Neural cell (in vitro differentiated cells): ENCODE measurements at regions not wholly inside any gene's neighbourhood (a gene's known extent, or its start where the extent isn't known, plus 50 kb on each side); places are given as distances from the start of the nearest gene placed in this dataset.

Experiments
- H2AFZ ChIP-seq: fragments of 200-600, 300-800 bp; sonication (generic), shearing (Covaris generic); 2 replicates; pipeline ENCODE4 v1.6.0; 2014; ENCODE audit warnings: low read depth, mild to moderate bottlenecking, antibody characterized with exemption, low read length, moderate library complexity
- H3F3A ChIP-seq: fragments of 200-600 bp; shearing (Covaris generic); 2 replicates; pipeline ENCODE4 v1.6.1; 2016; ENCODE audit warnings: mild to moderate bottlenecking, moderate library complexity, mixed read lengths, antibody characterized with exemption, low read length; ENCODE audit not compliant: insufficient read depth, poor library complexity, severe bottlenecking
- H3K27ac ChIP-seq: fragments of 200-600, 300-800 bp; sonication (generic), shearing (Covaris generic); 2 replicates; pipeline ENCODE4 v1.5.1; 2014; ENCODE audit warnings: mild to moderate bottlenecking, low read length, moderate library complexity
- H3K27me3 ChIP-seq: fragments of 300-800, 200-600 bp; sonication (generic), shearing (Covaris generic); 2 replicates; pipeline ENCODE4 v1.6.0; 2014; ENCODE audit warnings: mild to moderate bottlenecking, low read depth, low read length, moderate library complexity; ENCODE audit not compliant: insufficient read depth
- H3K36me3 ChIP-seq: fragments of 300-800, 200-600 bp; sonication (generic), shearing (Covaris generic); 2 replicates; pipeline ENCODE4 v1.5.1; 2014; ENCODE audit warnings: mild to moderate bottlenecking, antibody characterized with exemption, low read length, moderate library complexity; ENCODE audit not compliant: insufficient read depth
- H3K4me2 ChIP-seq: fragments of 300-800, 200-600 bp; sonication (generic), shearing (Covaris generic); 2 replicates; pipeline ENCODE4 v1.6.0; 2014; ENCODE audit warnings: mild to moderate bottlenecking, low read length
- H3K4me3 ChIP-seq: fragments of 300-800, 200-600 bp; sonication (generic), shearing (Covaris generic); 2 replicates; pipeline ENCODE4 v1.5.1; 2014; ENCODE audit warnings: mild to moderate bottlenecking, low read length, moderate library complexity
- H3K79me2 ChIP-seq: fragments of 200-600 bp; shearing (Covaris generic); replicated peaks from 2 replicates; pipeline ENCODE4 v1.6.0; 2014; ENCODE audit warnings: mild to moderate bottlenecking, low read length, moderate library complexity; ENCODE audit not compliant: insufficient read depth
- H3K9ac ChIP-seq: fragments of 300-800, 200-600 bp; sonication (generic), shearing (Covaris generic); 2 replicates; pipeline ENCODE4 v1.6.1; 2016; ENCODE audit warnings: mild to moderate bottlenecking, low read length, mixed read lengths
- H3K9me2 ChIP-seq: fragments of 200-600 bp; shearing (Covaris generic); 2 replicates; pipeline ENCODE4 v1.6.1; 2016; ENCODE audit warnings: mild to moderate bottlenecking, low read length, mixed read lengths; ENCODE audit not compliant: insufficient read depth
- H3K9me3 ChIP-seq: fragments of 200-600, 300-800 bp; sonication (generic), shearing (Covaris generic); 2 replicates; pipeline ENCODE4 v1.6.1; 2016; ENCODE audit warnings: mild to moderate bottlenecking, mixed run types, low read length, moderate library complexity, mixed read lengths
- H4K20me1 ChIP-seq: fragments of 200-600 bp; shearing (Covaris generic); 2 replicates; pipeline ENCODE4 v1.6.1; 2016; ENCODE audit warnings: mild to moderate bottlenecking, mixed run types; ENCODE audit not compliant: insufficient read depth
- EP300 ChIP-seq: fragments of 450-650 bp; conservative IDR thresholded peaks from 2 replicates; pipeline ENCODE4 v1.6.1; 2014; ENCODE audit warnings: antibody characterized with exemption, mild to moderate bottlenecking, moderate library complexity; ENCODE audit not compliant: poor library complexity, severe bottlenecking
- EZH2 ChIP-seq: fragments of 200-600, 300-800 bp; shearing (Covaris generic), sonication (generic); IDR thresholded peaks from 2 replicates; pipeline ENCODE4 v1.6.1; 2014; ENCODE audit warnings: antibody characterized with exemption, low read length, borderline replicate concordance, mild to moderate bottlenecking; ENCODE audit not compliant: insufficient read depth, poor library complexity, severe bottlenecking
- MXI1 ChIP-seq: fragments of 450-650 bp; conservative IDR thresholded peaks from 2 replicates; pipeline ENCODE4 v1.6.1; 2014; ENCODE audit warnings: antibody characterized with exemption, mild to moderate bottlenecking; ENCODE audit not compliant: poor library complexity, severe bottlenecking
- POLR2AphosphoS5 ChIP-seq: IDR thresholded peaks from 2 replicates; pipeline ENCODE4 v1.6.1; 2012
- RAD21 ChIP-seq: fragments of 450-650 bp; conservative IDR thresholded peaks from 2 replicates; pipeline ENCODE4 v1.6.1; 2014; ENCODE audit warnings: antibody characterized with exemption, mild to moderate bottlenecking, moderate library complexity
- SMC3 ChIP-seq: fragments of 450-650 bp; conservative IDR thresholded peaks from 2 replicates; pipeline ENCODE4 v1.6.1; 2014; ENCODE audit warnings: antibody characterized with exemption, mild to moderate bottlenecking, moderate library complexity; ENCODE audit not compliant: poor library complexity
- TAF1 ChIP-seq: IDR thresholded peaks from 2 replicates; pipeline ENCODE4 v1.6.1; 2012; ENCODE audit warnings: low read depth
- TF ChIP-seq, protein P1 (sequence below): IDR thresholded peaks from 2 replicates; pipeline ENCODE4 v1.6.1; 2012; ENCODE audit warnings: borderline replicate concordance
- TF ChIP-seq, protein P2 (sequence below): fragments of 450-650 bp; IDR thresholded peaks from 2 replicates; pipeline ENCODE4 v1.5.1; 2014; ENCODE audit warnings: antibody characterized with exemption, mild to moderate bottlenecking, moderate library complexity; ENCODE audit not compliant: poor library complexity, severe bottlenecking

DNA sequence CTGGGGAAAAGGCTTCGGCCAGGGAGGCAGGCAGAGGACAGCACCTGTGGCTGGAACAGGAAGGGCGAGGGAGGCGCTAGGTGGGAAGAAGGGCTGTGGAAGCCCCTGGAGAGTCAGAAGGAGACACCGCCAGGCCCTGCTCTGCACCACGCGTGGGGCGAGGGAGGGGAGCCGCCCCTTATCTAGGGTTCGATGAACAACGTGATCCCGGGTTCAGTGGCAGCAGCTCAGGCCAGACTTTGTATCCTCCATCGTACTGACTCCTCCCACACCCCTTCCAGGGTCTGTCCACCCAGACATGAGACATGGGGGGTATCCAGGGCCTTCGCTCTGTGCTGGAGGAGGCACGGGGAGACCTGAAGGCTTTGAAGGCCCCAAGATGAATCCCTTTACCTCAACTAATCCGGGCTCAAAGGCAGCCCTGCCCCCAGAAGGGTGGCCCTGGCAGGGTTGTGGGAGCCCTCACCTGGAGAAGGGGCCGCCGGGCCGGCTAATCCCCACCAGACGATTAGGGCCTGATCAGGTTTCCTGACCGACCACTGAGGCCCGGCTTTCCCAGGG lies 110.8 kb downstream of the PDGFA start:
- H3K9ac ChIP-seq: no peak overlapping the region
- no peaks in the 10 kb centered on the region for H3K9me3 ChIP-seq
- no peaks in the 10 kb centered on the region for H3F3A ChIP-seq
- H3K27me3 ChIP-seq: no peaks in the 10 kb centered on the region
- TF ChIP-seq EZH2: no peak
- TF ChIP-seq EP300: no peak
- no peak for TF ChIP-seq TAF1
- TF ChIP-seq MXI1: no peak
- no peak for TF ChIP-seq RAD21
- TF ChIP-seq POLR2AphosphoS5: no peak
- TF ChIP-seq, protein P1, sequence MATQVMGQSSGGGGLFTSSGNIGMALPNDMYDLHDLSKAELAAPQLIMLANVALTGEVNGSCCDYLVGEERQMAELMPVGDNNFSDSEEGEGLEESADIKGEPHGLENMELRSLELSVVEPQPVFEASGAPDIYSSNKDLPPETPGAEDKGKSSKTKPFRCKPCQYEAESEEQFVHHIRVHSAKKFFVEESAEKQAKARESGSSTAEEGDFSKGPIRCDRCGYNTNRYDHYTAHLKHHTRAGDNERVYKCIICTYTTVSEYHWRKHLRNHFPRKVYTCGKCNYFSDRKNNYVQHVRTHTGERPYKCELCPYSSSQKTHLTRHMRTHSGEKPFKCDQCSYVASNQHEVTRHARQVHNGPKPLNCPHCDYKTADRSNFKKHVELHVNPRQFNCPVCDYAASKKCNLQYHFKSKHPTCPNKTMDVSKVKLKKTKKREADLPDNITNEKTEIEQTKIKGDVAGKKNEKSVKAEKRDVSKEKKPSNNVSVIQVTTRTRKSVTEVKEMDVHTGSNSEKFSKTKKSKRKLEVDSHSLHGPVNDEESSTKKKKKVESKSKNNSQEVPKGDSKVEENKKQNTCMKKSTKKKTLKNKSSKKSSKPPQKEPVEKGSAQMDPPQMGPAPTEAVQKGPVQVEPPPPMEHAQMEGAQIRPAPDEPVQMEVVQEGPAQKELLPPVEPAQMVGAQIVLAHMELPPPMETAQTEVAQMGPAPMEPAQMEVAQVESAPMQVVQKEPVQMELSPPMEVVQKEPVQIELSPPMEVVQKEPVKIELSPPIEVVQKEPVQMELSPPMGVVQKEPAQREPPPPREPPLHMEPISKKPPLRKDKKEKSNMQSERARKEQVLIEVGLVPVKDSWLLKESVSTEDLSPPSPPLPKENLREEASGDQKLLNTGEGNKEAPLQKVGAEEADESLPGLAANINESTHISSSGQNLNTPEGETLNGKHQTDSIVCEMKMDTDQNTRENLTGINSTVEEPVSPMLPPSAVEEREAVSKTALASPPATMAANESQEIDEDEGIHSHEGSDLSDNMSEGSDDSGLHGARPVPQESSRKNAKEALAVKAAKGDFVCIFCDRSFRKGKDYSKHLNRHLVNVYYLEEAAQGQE: no peak
- no peak for TF ChIP-seq SMC3
- TF ChIP-seq, protein P2, sequence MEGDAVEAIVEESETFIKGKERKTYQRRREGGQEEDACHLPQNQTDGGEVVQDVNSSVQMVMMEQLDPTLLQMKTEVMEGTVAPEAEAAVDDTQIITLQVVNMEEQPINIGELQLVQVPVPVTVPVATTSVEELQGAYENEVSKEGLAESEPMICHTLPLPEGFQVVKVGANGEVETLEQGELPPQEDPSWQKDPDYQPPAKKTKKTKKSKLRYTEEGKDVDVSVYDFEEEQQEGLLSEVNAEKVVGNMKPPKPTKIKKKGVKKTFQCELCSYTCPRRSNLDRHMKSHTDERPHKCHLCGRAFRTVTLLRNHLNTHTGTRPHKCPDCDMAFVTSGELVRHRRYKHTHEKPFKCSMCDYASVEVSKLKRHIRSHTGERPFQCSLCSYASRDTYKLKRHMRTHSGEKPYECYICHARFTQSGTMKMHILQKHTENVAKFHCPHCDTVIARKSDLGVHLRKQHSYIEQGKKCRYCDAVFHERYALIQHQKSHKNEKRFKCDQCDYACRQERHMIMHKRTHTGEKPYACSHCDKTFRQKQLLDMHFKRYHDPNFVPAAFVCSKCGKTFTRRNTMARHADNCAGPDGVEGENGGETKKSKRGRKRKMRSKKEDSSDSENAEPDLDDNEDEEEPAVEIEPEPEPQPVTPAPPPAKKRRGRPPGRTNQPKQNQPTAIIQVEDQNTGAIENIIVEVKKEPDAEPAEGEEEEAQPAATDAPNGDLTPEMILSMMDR: no peak
- no peak overlapping the region for H3K4me3 ChIP-seq
- H3K9me2 ChIP-seq: no peaks in the 10 kb centered on the region
- H2AFZ ChIP-seq: no peak overlapping the region
- H3K36me3 ChIP-seq: no peaks in the 10 kb centered on the region
- H3K79me2 ChIP-seq: no peaks in the 10 kb centered on the region
- no peaks in the 10 kb centered on the region for H4K20me1 ChIP-seq
- H3K27ac ChIP-seq: no peak overlapping the region
- H3K4me2 ChIP-seq: no peak overlapping the region

DNA sequence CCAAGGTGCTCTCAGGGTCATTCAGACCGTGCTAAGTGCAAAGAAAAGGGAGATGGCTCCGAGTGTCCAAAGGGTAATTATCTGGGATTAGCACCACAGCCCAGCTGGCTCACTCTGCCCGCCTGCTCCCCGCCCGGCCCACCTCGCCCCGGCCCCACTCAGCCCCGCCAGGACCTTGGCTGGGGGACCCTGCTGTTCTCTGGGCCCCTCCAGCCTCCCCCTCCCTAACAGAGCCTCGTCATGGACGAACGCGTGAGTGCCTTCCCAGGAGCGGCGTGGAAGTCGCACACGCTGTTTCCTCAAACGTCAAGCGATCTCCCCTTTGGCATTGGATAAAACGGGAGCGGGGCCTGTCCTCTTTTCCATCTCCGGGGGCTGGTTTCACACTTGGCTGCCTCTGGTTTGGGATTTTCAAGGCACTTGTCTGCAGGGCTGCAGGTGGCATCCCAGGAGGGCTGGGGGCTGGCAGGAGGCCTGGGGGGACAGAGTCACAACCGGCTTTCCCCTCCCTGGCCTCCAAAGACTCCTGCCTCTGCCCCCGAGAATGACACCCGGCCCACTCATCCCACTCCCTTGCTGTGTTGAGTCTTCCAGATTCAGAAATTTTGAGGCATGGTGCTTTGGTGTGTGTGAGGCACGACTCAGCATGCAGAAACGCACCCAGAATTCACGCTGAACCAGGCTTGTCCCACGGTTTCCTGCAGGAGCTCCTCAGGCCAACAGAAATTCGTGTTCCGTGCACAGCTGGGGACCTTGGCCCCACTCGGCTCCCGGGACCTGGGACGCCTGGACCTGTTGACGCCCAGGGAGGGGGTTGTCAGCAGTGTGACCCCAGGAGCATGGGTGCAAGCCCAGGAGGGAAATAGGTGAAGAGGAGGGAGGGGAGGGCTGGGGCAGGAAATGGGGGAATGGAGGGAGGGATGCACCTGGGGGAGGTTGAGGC lies 110.0 kb downstream of the PDGFA start:
- TF ChIP-seq, protein P2: no peak
- TF ChIP-seq RAD21: no peak
- TF ChIP-seq, protein P1: no peak
- no peak for TF ChIP-seq POLR2AphosphoS5
- TF ChIP-seq TAF1: no peak
- no peak for TF ChIP-seq MXI1
- no peak for TF ChIP-seq EZH2
- no peak for TF ChIP-seq SMC3
- no peak for TF ChIP-seq EP300

More for the DNA sequence above, 110.0 kb downstream of the PDGFA start:
- Histone ChIP-seq H3K9ac (no peak overlapping the region), H3K9me2 (no peaks in the 10 kb centered on the region), H3K27ac (no peak overlapping the region), H3F3A (no peaks in the 10 kb centered on the region), H3K27me3 (no peaks in the 10 kb centered on the region), H2AFZ (no peak overlapping the region), H4K20me1 (no peaks in the 10 kb centered on the region), H3K9me3 (no peaks in the 10 kb centered on the region), H3K36me3 (no peaks in the 10 kb centered on the region), H3K79me2 (no peaks in the 10 kb centered on the region), H3K4me3 (no peak overlapping the region), H3K4me2 (no peak overlapping the region)
